ENCODE measurements at regions not wholly inside any gene's neighbourhood (a gene's known extent, or its start where the extent isn't known, plus 50 kb on each side); places are given as distances from the start of the nearest gene placed in this dataset.
A peak's percentile ranks its signal among the peaks of the same experiment; 100 is the strongest.
"Not testable (repeated sequence)": the region's sequence is repeated elsewhere in the genome, so short reads cannot be mapped to it uniquely, and the experiment has no call there.

GRCh38 chr6:137391061-137391814 lies 103.0 kb downstream of the OLIG3 start:
- Histone ChIP-seq H3K36me3 (no peaks in the 10 kb centered on the region), H3K27me3 (no peaks in the 10 kb centered on the region), H3K4me3 (no peak overlapping the region), H3K9me3 (no peaks in the 10 kb centered on the region), H3K4me1 (no peaks in the 10 kb centered on the region), H3K27ac (no peak overlapping the region)
- WGBS, 2 donors = 92 to 98% methylated on average over 5 of the region's 5 CpGs
- TF ChIP-seq, protein P1, sequence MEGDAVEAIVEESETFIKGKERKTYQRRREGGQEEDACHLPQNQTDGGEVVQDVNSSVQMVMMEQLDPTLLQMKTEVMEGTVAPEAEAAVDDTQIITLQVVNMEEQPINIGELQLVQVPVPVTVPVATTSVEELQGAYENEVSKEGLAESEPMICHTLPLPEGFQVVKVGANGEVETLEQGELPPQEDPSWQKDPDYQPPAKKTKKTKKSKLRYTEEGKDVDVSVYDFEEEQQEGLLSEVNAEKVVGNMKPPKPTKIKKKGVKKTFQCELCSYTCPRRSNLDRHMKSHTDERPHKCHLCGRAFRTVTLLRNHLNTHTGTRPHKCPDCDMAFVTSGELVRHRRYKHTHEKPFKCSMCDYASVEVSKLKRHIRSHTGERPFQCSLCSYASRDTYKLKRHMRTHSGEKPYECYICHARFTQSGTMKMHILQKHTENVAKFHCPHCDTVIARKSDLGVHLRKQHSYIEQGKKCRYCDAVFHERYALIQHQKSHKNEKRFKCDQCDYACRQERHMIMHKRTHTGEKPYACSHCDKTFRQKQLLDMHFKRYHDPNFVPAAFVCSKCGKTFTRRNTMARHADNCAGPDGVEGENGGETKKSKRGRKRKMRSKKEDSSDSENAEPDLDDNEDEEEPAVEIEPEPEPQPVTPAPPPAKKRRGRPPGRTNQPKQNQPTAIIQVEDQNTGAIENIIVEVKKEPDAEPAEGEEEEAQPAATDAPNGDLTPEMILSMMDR (IDR thresholded peaks at IDR 0.05) = no peak
- TF ChIP-seq POLR2A (IDR thresholded peaks at IDR 0.05) (no peak), POLR2AphosphoS5 (IDR thresholded peaks at IDR 0.05) (no peak), EP300 (IDR thresholded peaks at IDR 0.05) (no peak)
- DNase-seq = no peak
- no peak for ATAC-seq (ENCODE audit: low FRiP score in 2 of 2)

DNA sequence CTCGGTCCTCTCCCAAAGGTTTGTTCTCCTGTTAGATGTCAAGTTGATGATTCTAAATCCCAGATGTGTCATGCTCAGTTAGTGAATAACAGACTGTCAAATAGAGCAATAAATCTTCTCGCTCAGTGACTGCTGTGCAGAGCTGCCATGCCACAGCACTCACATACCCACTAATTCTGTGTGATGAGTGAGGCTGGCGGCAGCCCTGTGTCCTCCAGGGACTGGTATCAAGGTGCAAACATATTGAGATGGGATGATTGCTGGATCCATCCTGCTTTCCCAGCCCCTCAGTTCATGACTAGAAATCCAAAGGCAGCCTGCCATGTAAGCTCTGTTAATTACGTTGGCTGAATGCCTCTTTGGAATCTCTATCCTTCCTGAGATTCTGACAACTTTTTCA lies 103.9 kb downstream of the OLIG3 start:
- H3K27me3 ChIP-seq = no peaks in the 10 kb centered on the region
- no peak for DNase-seq
- H3K4me3 ChIP-seq = no peak overlapping the region
- TF ChIP-seq, protein P1 (IDR thresholded peaks at IDR 0.05) = no peak
- no peak for TF ChIP-seq POLR2A (IDR thresholded peaks at IDR 0.05)
- TF ChIP-seq POLR2AphosphoS5 (IDR thresholded peaks at IDR 0.05) = no peak
- no peak for TF ChIP-seq EP300 (IDR thresholded peaks at IDR 0.05)
- no peak for ATAC-seq (ENCODE audit: low FRiP score in 2 of 2)
- H3K4me1 ChIP-seq = no peaks in the 10 kb centered on the region
- no peak overlapping the region for H3K27ac ChIP-seq
- no peaks in the 10 kb centered on the region for H3K9me3 ChIP-seq
- no peaks in the 10 kb centered on the region for H3K36me3 ChIP-seq
- WGBS, 2 donors = 64 to 81% methylated on average over 4 of the region's 4 CpGs

DNA sequence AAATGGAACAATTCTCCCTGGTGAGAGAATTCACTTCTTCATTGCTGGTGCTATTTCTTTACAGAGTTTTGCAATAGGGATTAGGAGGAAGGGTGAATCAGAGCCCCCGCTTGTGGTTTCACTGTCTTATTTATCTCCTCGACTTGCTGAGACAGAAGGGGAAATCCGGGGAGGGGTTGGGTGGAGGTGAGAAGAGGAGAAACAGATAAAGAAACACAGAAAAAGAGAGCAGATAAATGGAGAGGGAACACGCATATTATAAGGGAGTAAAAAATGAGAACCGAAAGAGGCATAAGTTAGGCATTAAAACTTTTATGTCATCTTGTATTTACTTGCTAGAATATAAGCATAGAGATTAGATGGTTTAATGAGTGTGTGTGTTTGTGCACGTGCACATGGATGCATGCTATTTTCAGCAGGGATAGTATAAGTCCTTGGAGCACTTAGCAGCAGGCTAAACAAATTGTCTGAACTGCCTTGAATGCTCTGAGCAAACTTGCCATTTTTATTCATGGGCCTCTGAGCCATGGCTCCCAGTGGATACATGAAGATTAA lies 105.0 kb downstream of the OLIG3 start:
- Histone ChIP-seq H3K4me1 (no peaks in the 10 kb centered on the region), H3K27me3 (no peaks in the 10 kb centered on the region), H3K4me3 (no peak overlapping the region), H3K9me3 (no peaks in the 10 kb centered on the region), H3K27ac (no peak overlapping the region), H3K36me3 (no peaks in the 10 kb centered on the region)
- TF ChIP-seq, protein P1 (IDR thresholded peaks at IDR 0.05) = no peak
- TF ChIP-seq POLR2A (IDR thresholded peaks at IDR 0.05) = no peak
- TF ChIP-seq POLR2AphosphoS5 (IDR thresholded peaks at IDR 0.05) = no peak
- no peak for TF ChIP-seq EP300 (IDR thresholded peaks at IDR 0.05)
- DNase-seq = peak in 1 of 2 donors; percentile 47
- 40% methylated on average over 6 of the region's 6 CpGs for WGBS, 2 donors
- ATAC-seq (ENCODE audit: low FRiP score in 2 of 2) = peak in 1 of 2 donors; percentile 61

DNA sequence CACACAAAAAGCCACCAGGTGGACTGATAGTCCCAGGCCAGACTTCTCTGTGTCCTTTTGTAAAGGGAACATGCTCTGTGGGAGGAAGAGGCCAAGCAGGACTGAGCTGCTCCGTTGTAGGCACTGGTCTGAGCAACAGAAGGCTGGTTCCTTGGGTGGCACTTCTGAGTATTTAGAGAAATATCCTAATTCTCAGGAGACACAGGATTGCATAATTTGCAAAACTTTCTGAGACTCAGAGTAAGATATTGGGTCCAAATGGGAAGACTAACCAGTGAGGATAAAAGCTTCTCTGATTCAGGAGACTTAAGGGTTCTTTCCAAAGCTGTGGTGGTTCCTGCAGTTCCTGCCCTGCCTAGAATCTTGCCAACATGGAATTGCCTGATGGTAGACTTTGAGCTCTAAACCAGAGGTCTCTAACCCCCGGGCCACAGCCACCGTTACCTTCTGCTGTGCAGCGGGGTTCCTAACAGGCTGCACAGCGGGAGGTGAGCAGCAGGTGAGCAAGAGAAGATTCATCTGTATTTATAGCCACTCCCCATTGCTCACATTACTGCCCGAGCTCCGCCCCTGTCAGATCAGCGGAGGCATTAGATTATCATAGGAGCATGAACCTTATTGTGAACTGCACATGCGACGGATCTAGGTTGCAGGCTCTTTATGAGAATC lies 107.0 kb downstream of the OLIG3 start:
- Histone ChIP-seq H3K27ac (no peak overlapping the region), H3K4me1 (no peaks in the 10 kb centered on the region), H3K36me3 (no peaks in the 10 kb centered on the region), H3K27me3 (no peaks in the 10 kb centered on the region), H3K9me3 (no peaks in the 10 kb centered on the region), H3K4me3 (no peak overlapping the region)
- WGBS, 2 donors = 75 to 85% methylated on average over 7 to 10 of the region's 10 CpGs
- ATAC-seq (ENCODE audit: low FRiP score in 2 of 2) = no peak
- TF ChIP-seq, protein P1 (IDR thresholded peaks at IDR 0.05) = no peak
- TF ChIP-seq POLR2A (IDR thresholded peaks at IDR 0.05) (no peak), POLR2AphosphoS5 (IDR thresholded peaks at IDR 0.05) (no peak), EP300 (IDR thresholded peaks at IDR 0.05) (no peak)
- DNase-seq = no peak

- H3K36me3 ChIP-seq; DNase-seq; ATAC-seq (ENCODE audit: low FRiP score in 2 of 2); H3K4me3 ChIP-seq; H3K9me3 ChIP-seq; H3K27me3 ChIP-seq; H3K27ac ChIP-seq; H3K4me1 ChIP-seq: not testable (repeated sequence)
- 92 to 97% methylated on average over 6 of the region's 6 CpGs for WGBS, 2 donors
Observed at GRCh38 chr6:137383287-137383686, 110.9 kb downstream of the OLIG3 start.
